Upper lobe of left lung (tissue), 4 donors: ENCODE measurements at regions not wholly inside any gene's neighbourhood (a gene's known extent, or its start where the extent isn't known, plus 50 kb on each side); places are given as distances from the start of the nearest gene placed in this dataset.

Experiments used
- POLR2AphosphoS5 ChIP-seq, 2 donors: sonication (generic); formaldehyde crosslinking; IDR thresholded peaks; one replicate each; pipeline ENCODE4 v1.5.1; 2017; ENCODE audit warnings: antibody characterized with exemption in 2 of 2
- TF ChIP-seq, protein P1 (sequence below), 6 experiments: fragments of 450-650 bp in 4 of 6; fragments of 200-600 bp in 2 of 6; sonication (generic) in 2 of 6; IDR thresholded peaks; one replicate each; pipeline ENCODE4 v1.5.1; 2016 to 2019; ENCODE audit warnings: antibody characterized with exemption in 6 of 6

GRCh38 chr5:116358911-116359418, 215.7 kb downstream of the SEMA6A start:
- TF ChIP-seq, protein P1, sequence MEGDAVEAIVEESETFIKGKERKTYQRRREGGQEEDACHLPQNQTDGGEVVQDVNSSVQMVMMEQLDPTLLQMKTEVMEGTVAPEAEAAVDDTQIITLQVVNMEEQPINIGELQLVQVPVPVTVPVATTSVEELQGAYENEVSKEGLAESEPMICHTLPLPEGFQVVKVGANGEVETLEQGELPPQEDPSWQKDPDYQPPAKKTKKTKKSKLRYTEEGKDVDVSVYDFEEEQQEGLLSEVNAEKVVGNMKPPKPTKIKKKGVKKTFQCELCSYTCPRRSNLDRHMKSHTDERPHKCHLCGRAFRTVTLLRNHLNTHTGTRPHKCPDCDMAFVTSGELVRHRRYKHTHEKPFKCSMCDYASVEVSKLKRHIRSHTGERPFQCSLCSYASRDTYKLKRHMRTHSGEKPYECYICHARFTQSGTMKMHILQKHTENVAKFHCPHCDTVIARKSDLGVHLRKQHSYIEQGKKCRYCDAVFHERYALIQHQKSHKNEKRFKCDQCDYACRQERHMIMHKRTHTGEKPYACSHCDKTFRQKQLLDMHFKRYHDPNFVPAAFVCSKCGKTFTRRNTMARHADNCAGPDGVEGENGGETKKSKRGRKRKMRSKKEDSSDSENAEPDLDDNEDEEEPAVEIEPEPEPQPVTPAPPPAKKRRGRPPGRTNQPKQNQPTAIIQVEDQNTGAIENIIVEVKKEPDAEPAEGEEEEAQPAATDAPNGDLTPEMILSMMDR (IDR thresholded peaks at IDR 0.05): no peak
- TF ChIP-seq POLR2AphosphoS5 (IDR thresholded peaks at IDR 0.05): no peak
